Heart left ventricle (tissue), 16 donors: ENCODE measurements at regions not wholly inside any gene's neighbourhood (a gene's known extent, or its start where the extent isn't known, plus 50 kb on each side); places are given as distances from the start of the nearest gene placed in this dataset.

Experiments
- ATAC-seq, 4 donors: fragments of 200-7000 bp; cut with Tn5 transposase; one replicate each; pipeline ENCODE4 v1.9.1; 2020 to 2022; ENCODE audit warnings: moderate library complexity in 4 of 4, mild to moderate bottlenecking in 3 of 4, moderate number of reproducible peaks in 1 of 4
- DNase-seq, 5 donors: peaks; one replicate each; pipeline ENCODE4 v3.0.0-alpha.2; 2020
- H3K27ac ChIP-seq, 12 donors: fragments of 200-600 bp; sonication (generic) in 4 of 12; one replicate each; pipeline versions ENCODE4 v1.5.0 to v1.8.0; 2016 to 2022; ENCODE audit warnings: mild to moderate bottlenecking in 2 of 12
- H3K27me3 ChIP-seq, 9 donors: fragments of 200-600 bp; sonication (generic) in 2 of 9; one replicate each; pipeline versions ENCODE4 v1.5.1 to v1.8.0; 2016 to 2022; ENCODE audit warnings: mild to moderate bottlenecking in 3 of 9
- H3K36me3 ChIP-seq, 9 donors: fragments of 200-600 bp; sonication (generic) in 2 of 9; one replicate each; pipeline versions ENCODE4 v1.5.0 to v1.8.0; 2018 to 2022; ENCODE audit warnings: mild to moderate bottlenecking in 2 of 9
- H3K4me1 ChIP-seq, 12 donors: fragments of 200-600 bp; sonication (generic) in 4 of 12; one replicate each; pipeline versions ENCODE4 v1.5.0 to v1.8.0; 2016 to 2022; ENCODE audit warnings: mild to moderate bottlenecking in 3 of 12
- H3K4me3 ChIP-seq, 12 donors: fragments of 200-600 bp; sonication (generic) in 4 of 12; one replicate each; pipeline versions ENCODE4 v1.5.0 to v1.8.0; 2017 to 2022; ENCODE audit warnings: mild to moderate bottlenecking in 9 of 12, moderate library complexity in 4 of 12
- H3K9me3 ChIP-seq, 12 donors: fragments of 200-600 bp; sonication (generic) in 4 of 12; one replicate each; pipeline versions ENCODE4 v1.5.0 to v1.8.0; 2016 to 2022; ENCODE audit warnings: mild to moderate bottlenecking in 1 of 12
- CTCF ChIP-seq, 12 donors: fragments of 200-600 bp; sonication (generic) in 4 of 12; IDR thresholded peaks; one replicate each; pipeline versions ENCODE4 v1.5.0 to v1.8.0; 2018 to 2022; ENCODE audit warnings: antibody characterized with exemption in 12 of 12, mild to moderate bottlenecking in 5 of 12
- POLR2A ChIP-seq, 2 donors: fragments of 450-650 bp; IDR thresholded peaks; one replicate each; pipeline ENCODE4 v1.6.1; 2017; ENCODE audit warnings: antibody characterized with exemption in 2 of 2, mild to moderate bottlenecking in 2 of 2, moderate library complexity in 2 of 2
- WGBS, 4 donors: extraction: QIAGEN DNeasy Blood & Tissue Kit in 2 of 4; methylation state at CpG; one replicate each; pipeline versions ENCODE4 v1.1.5 to v1.1.7; 2013 to 2018; 5-methylcytosine and 5-hydroxymethylcytosine counted together
- intact Hi-C, 10 donors: fragments of 100-400 bp; cut with DNase I; formaldehyde crosslinking; loops; one replicate each; pipeline versions ENCODE4 v1.11.1 to v1.14.2; 2022
- donor health status: ischemic (EF 13 %, LVEDD 7.1; RV severe dilation, severe dysfunction).
- donor health status: healthy with polysubstance abuse.
- donor health status: DM: no; HTN: yes; CAD: no.
- donor health status: DM: no; HTN: no; CAD: no.
- donor health status: ischemic (EF 25% LVEDD 6.9; RV normal size, moderate dysfunction).
- donor health status: ischemic (EF 25% LVEDD 5.7; RV mildly dilated, moderate dysfunction).
- donor health status: healthy.
- donor health status: DM: yes; HTN: yes; CAD: no.
- donor health status: ischemic (EF 35%, LVEDD 5.7; RV mildly dilated, moderate dysfunction).
- donor health status: nonischemic (EF 11% LVEDD 7.7; RV severe dilation, severe dysfunction).
- donor health status: DM: yes; HTN: yes; CAD: no.
- donor health status: PGD.
- donor health status: ischemic (EF 29% LVEDD 5.4; RV normal size, mild dysfunction).
- donor health status: nonischemic (EF 23%, LVEDD 6.1; RV moderate dilation, normal function).

GRCh38 chr5:98570010-98570409, 203.5 kb upstream of the RGMB start:
- no peak overlapping the region for H3K4me3 ChIP-seq
- no peak for DNase-seq
- no peaks in the 10 kb centered on the region for H3K27me3 ChIP-seq
- WGBS, 4 donors, result 33 to 54% (median 41%) methylated on average over 1 of the region's 1 CpG
- H3K36me3 ChIP-seq, result no peaks in the 10 kb centered on the region
- H3K27ac ChIP-seq, result no peak overlapping the region
- intact Hi-C loops, result no loop called here
- no peak for ATAC-seq
- no peaks in the 10 kb centered on the region for H3K4me1 ChIP-seq
- H3K9me3 ChIP-seq, result peaks cover 0 to 3% (median 0%) of the 10 kb centered on the region in 12 donors
- no peak for TF ChIP-seq CTCF (IDR thresholded peaks at IDR 0.05)
- no peak for TF ChIP-seq POLR2A (IDR thresholded peaks at IDR 0.05)

DNA sequence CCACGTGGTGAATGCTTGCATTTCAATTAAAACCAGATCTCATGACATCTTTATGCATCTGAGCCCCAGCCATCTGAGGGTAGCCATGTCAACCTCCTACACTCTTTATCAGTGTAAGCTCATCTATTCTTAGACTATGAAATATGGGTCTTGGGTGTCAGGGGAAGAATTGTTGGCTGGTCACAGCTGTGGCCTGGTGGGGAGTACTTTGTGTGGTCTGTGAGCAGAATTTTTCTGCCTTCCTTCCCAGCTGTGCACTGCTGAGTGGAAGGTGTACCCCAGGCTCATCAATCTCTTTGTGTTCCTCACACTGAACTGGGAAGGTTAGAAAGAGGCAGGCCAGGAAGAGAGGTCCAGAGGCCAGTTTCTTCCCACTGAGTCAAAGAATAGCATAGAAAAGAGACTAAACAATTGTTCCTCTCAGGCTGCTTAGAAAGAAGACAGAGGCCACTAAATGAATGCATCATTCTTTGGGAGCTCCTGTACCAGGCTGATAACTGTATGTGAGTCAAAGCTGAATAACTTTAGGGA, 202.7 kb upstream of the RGMB start:
- TF ChIP-seq POLR2A (IDR thresholded peaks at IDR 0.05) (no peak), CTCF (IDR thresholded peaks at IDR 0.05) (no peak)
- no peaks in the 10 kb centered on the region for H3K4me1 ChIP-seq
- 20 to 27% (median 21%) methylated on average over 1 of the region's 1 CpG for WGBS, 4 donors
- no peaks in the 10 kb centered on the region for H3K27me3 ChIP-seq
- H3K9me3 ChIP-seq, result peaks cover 0 to 3% (median 0%) of the 10 kb centered on the region in 12 donors
- no peak overlapping the region for H3K27ac ChIP-seq
- no peaks in the 10 kb centered on the region for H3K36me3 ChIP-seq
- H3K4me3 ChIP-seq, result no peak overlapping the region
- intact Hi-C loops, result no loop called here
- no peak for DNase-seq
- ATAC-seq, result no peak

DNA sequence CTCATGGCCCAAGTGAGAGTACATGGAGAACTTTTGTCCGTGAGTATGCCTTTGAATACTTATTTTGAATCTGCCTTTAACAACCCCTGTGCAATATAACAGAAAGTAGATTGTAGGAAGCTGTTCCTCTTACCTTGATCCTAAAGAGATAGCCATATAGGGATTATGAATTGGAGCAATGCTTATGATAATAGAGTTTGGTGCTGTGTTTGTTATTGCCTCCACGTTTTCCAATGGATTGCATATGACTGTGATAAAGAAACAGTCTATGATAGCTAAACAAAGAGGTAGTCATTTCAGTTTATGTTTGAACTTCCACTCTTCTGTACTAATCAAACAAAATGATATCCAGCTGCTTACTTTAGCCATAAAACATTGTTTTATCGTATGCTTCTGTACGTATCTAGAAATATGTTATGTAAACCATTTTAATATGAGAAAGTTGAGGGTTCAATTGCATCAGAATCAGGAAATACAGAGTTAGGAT, 199.6 kb upstream of the RGMB start:
- intact Hi-C loops, result no loop called here
- ATAC-seq, result no peak
- Histone ChIP-seq H3K36me3 (no peaks in the 10 kb centered on the region), H3K27me3 (no peaks in the 10 kb centered on the region), H3K9me3 (peaks cover 0 to 3% (median 0%) of the 10 kb centered on the region in 12 donors), H3K4me3 (no peak overlapping the region), H3K27ac (no peak overlapping the region), H3K4me1 (no peaks in the 10 kb centered on the region)
- TF ChIP-seq POLR2A (IDR thresholded peaks at IDR 0.05) (no peak), CTCF (IDR thresholded peaks at IDR 0.05) (no peak)
- DNase-seq, result no peak
- WGBS, 4 donors, result 71 to 83% (median 81%) methylated on average over 4 of the region's 4 CpGs

GRCh38 chr5:98576275-98576674, 197.2 kb upstream of the RGMB start:
- H3K27me3 ChIP-seq, result no peaks in the 10 kb centered on the region
- intact Hi-C loops, result no loop called here
- DNase-seq (no peak), ATAC-seq (no peak)
- no peak overlapping the region for H3K27ac ChIP-seq
- H3K4me1 ChIP-seq, result no peaks in the 10 kb centered on the region
- WGBS, 4 donors, result 86 to 90% (median 89%) methylated on average over 6 to 20 of the region's 20 CpGs
- no peak overlapping the region for H3K4me3 ChIP-seq
- peaks cover 0 to 3% (median 0%) of the 10 kb centered on the region in 12 donors for H3K9me3 ChIP-seq
- H3K36me3 ChIP-seq, result no peaks in the 10 kb centered on the region
- TF ChIP-seq POLR2A (IDR thresholded peaks at IDR 0.05) (no peak), CTCF (IDR thresholded peaks at IDR 0.05) (no peak)
